ENCODE measurements at regions not wholly inside any gene's neighbourhood (a gene's known extent, or its start where the extent isn't known, plus 50 kb on each side); places are given as distances from the start of the nearest gene placed in this dataset.

DNA sequence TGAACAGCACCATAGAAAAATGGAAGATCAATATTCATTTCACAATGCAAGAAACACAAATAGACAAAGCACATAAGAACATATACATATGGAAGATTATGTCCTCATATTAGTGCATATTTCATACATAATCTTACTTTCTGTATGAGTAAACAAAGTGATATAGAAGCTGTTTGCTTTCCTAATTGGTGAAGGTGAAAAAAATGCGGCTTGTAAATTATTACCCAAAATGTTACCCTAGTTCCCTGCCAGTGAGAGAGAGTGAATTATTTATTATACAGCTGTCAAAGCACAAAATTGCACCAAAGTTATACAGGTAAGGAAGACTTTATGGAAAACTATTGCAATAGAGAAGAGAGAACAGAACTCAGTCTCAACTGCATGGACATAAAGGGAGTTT, 1485.0 kb upstream of the CDH9 start:
- TF ChIP-seq, protein P1, sequence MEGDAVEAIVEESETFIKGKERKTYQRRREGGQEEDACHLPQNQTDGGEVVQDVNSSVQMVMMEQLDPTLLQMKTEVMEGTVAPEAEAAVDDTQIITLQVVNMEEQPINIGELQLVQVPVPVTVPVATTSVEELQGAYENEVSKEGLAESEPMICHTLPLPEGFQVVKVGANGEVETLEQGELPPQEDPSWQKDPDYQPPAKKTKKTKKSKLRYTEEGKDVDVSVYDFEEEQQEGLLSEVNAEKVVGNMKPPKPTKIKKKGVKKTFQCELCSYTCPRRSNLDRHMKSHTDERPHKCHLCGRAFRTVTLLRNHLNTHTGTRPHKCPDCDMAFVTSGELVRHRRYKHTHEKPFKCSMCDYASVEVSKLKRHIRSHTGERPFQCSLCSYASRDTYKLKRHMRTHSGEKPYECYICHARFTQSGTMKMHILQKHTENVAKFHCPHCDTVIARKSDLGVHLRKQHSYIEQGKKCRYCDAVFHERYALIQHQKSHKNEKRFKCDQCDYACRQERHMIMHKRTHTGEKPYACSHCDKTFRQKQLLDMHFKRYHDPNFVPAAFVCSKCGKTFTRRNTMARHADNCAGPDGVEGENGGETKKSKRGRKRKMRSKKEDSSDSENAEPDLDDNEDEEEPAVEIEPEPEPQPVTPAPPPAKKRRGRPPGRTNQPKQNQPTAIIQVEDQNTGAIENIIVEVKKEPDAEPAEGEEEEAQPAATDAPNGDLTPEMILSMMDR (IDR thresholded peaks at IDR 0.05): no peak
- TF ChIP-seq POLR2A (IDR thresholded peaks at IDR 0.05) (no peak), POLR2AphosphoS5 (IDR thresholded peaks at IDR 0.05) (no peak)
